ENCODE measurements at regions not wholly inside any gene's neighbourhood (a gene's known extent, or its start where the extent isn't known, plus 50 kb on each side); places are given as distances from the start of the nearest gene placed in this dataset.

DNA sequence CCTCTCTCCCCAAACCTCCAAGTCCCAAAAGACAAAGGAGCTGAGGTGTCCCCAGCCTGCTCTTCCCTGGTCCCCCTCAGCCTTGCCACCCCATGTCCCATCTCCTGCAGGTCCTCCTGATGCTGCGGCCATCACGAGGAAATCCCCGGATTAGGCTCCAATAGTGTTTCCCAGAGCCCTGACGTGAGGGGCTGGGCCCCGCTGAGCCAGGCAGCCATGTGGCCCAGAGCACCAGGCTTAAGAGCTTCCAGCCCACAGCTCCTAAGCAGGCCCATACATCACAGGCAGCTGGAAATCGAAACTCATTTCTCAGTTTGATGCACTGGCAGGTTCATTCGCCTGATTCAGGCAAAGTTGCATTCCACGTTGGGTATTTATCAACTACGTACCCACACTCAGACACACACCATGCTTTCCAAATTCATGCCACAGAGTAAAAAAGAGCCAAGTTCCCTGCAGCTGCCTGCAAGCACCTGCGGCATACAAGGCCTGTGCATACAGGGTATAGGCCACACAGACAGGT, 114.2 kb downstream of the CHST1 start:
- no peak overlapping the region for H3K9ac ChIP-seq (ENCODE audit: low read depth in 1 of 2, low read length in 2 of 2)
- H3K27me3 ChIP-seq (ENCODE audit: control insufficient read depth in 4 of 4, insufficient read depth in 4 of 4, low read length in 3 of 4): no peaks in the 10 kb centered on the region
- H3K9me3 ChIP-seq (ENCODE audit: control insufficient read depth in 4 of 4, low read length in 3 of 4): no peaks in the 10 kb centered on the region
- H3K27ac ChIP-seq (ENCODE audit: low read depth in 1 of 2, low read length in 2 of 2): no peak overlapping the region
- no peak for TF ChIP-seq RAD21 (IDR thresholded peaks at IDR 0.05)
- TF ChIP-seq NR2F2 (IDR thresholded peaks at IDR 0.05): no peak
- no peak for TF ChIP-seq SP1 (IDR thresholded peaks at IDR 0.05)
- H3K4me1 ChIP-seq (ENCODE audit: control insufficient read depth in 4 of 4, insufficient read depth in 4 of 4, low read length in 3 of 4): no peaks in the 10 kb centered on the region
- no peak for DNase-seq (ENCODE audit: low spot score)
- WGBS: 88% methylated on average over 10 of the region's 10 CpGs
- no peak overlapping the region for H3K4me3 ChIP-seq (ENCODE audit: low read depth in 1 of 3, low read length in 3 of 3)
- no peaks in the 10 kb centered on the region for H3K36me3 ChIP-seq (ENCODE audit: control insufficient read depth in 4 of 4, insufficient read depth in 3 of 4, low read depth in 1 of 4, low read length in 3 of 4)

DNA sequence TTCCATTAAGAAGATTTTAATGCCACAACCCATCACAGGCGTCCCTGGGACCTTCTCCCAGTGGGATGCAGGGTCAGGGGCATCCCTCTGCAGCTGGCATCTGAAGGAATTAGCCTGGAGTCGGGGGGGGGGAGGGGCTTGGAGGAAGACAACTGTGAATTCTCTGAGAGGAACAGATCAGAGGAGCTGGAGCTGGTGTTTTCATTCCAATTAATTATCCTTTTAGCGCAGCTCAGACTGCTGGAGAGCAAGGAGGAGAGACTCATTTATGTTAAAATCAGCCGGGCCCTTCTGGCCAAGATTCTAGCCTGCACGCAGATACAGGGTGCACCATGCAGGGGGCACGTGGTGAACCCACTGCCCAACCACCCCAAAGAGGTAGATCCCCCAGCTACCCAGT, 116.2 kb downstream of the CHST1 start:
- H3K9ac ChIP-seq (ENCODE audit: low read depth in 1 of 2, low read length in 2 of 2): no peak overlapping the region
- H3K27ac ChIP-seq (ENCODE audit: low read depth in 1 of 2, low read length in 2 of 2): no peak overlapping the region
- whole genome bisulfite sequencing: 71% methylated on average over 6 of the region's 6 CpGs
- H3K27me3 ChIP-seq (ENCODE audit: control insufficient read depth in 4 of 4, insufficient read depth in 4 of 4, low read length in 3 of 4): no peaks in the 10 kb centered on the region
- no peak for TF ChIP-seq NR2F2 (IDR thresholded peaks at IDR 0.05)
- TF ChIP-seq TAF1 (conservative IDR thresholded peaks at IDR 0.05): no peak
- no peak for TF ChIP-seq FOXA2 (IDR thresholded peaks at IDR 0.05)
- no peak for TF ChIP-seq RXRA (IDR thresholded peaks at IDR 0.05)
- no peak for TF ChIP-seq RAD21 (IDR thresholded peaks at IDR 0.05)
- TF ChIP-seq, protein P1, sequence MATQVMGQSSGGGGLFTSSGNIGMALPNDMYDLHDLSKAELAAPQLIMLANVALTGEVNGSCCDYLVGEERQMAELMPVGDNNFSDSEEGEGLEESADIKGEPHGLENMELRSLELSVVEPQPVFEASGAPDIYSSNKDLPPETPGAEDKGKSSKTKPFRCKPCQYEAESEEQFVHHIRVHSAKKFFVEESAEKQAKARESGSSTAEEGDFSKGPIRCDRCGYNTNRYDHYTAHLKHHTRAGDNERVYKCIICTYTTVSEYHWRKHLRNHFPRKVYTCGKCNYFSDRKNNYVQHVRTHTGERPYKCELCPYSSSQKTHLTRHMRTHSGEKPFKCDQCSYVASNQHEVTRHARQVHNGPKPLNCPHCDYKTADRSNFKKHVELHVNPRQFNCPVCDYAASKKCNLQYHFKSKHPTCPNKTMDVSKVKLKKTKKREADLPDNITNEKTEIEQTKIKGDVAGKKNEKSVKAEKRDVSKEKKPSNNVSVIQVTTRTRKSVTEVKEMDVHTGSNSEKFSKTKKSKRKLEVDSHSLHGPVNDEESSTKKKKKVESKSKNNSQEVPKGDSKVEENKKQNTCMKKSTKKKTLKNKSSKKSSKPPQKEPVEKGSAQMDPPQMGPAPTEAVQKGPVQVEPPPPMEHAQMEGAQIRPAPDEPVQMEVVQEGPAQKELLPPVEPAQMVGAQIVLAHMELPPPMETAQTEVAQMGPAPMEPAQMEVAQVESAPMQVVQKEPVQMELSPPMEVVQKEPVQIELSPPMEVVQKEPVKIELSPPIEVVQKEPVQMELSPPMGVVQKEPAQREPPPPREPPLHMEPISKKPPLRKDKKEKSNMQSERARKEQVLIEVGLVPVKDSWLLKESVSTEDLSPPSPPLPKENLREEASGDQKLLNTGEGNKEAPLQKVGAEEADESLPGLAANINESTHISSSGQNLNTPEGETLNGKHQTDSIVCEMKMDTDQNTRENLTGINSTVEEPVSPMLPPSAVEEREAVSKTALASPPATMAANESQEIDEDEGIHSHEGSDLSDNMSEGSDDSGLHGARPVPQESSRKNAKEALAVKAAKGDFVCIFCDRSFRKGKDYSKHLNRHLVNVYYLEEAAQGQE (IDR thresholded peaks at IDR 0.05): no peak
- H3K4me3 ChIP-seq (ENCODE audit: low read depth in 1 of 3, low read length in 3 of 3): no peak overlapping the region
- H3K4me1 ChIP-seq (ENCODE audit: control insufficient read depth in 4 of 4, insufficient read depth in 4 of 4, low read length in 3 of 4): no peaks in the 10 kb centered on the region
- no peaks in the 10 kb centered on the region for H3K9me3 ChIP-seq (ENCODE audit: control insufficient read depth in 4 of 4, low read length in 3 of 4)
- H3K36me3 ChIP-seq (ENCODE audit: control insufficient read depth in 4 of 4, insufficient read depth in 3 of 4, low read depth in 1 of 4, low read length in 3 of 4): no peaks in the 10 kb centered on the region
- no peak for DNase-seq (ENCODE audit: low spot score)

DNA sequence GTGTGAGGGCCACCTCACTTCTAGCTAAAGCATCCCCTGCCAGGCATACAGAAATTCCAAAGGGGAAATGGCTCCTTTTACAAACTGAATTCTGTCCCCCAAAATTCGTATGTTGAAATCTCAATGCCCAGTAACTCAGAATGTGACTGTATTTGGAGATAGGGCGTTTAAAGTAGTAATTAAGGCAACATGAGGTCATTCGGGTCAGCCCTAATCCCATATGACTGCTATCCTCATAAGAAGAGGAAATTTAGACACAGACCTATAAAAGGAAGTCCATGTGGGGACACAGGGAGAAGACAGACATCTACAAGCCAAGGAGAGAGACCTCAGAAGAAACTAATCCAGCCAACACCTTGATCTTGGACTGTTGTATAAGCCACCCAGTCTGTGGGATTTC, 119.1 kb downstream of the CHST1 start:
- DNase-seq (ENCODE audit: low spot score): no peak
- no peaks in the 10 kb centered on the region for H3K27me3 ChIP-seq (ENCODE audit: control insufficient read depth in 4 of 4, insufficient read depth in 4 of 4, low read length in 3 of 4)
- H3K9me3 ChIP-seq (ENCODE audit: control insufficient read depth in 4 of 4, low read length in 3 of 4): no peaks in the 10 kb centered on the region
- no peaks in the 10 kb centered on the region for H3K36me3 ChIP-seq (ENCODE audit: control insufficient read depth in 4 of 4, insufficient read depth in 3 of 4, low read depth in 1 of 4, low read length in 3 of 4)
- H3K27ac ChIP-seq (ENCODE audit: low read depth in 1 of 2, low read length in 2 of 2): no peak overlapping the region
- H3K4me1 ChIP-seq (ENCODE audit: control insufficient read depth in 4 of 4, insufficient read depth in 4 of 4, low read length in 3 of 4): no peaks in the 10 kb centered on the region
- 55% methylated on average over 3 of the region's 3 CpGs for WGBS
- no peak overlapping the region for H3K4me3 ChIP-seq (ENCODE audit: low read depth in 1 of 3, low read length in 3 of 3)
- H3K9ac ChIP-seq (ENCODE audit: low read depth in 1 of 2, low read length in 2 of 2): no peak overlapping the region
- TF ChIP-seq, protein P1 (IDR thresholded peaks at IDR 0.05): no peak
- TF ChIP-seq FOXA2 (IDR thresholded peaks at IDR 0.05) (no peak), HNF4A (conservative IDR thresholded peaks at IDR 0.05) (no peak), EGR1 (IDR thresholded peaks at IDR 0.05; ENCODE audit: low read depth in 2 of 2) (no peak), JUND (IDR thresholded peaks at IDR 0.05) (no peak), RAD21 (IDR thresholded peaks at IDR 0.05) (no peak), YY1 (IDR thresholded peaks at IDR 0.05) (no peak), NR2F2 (IDR thresholded peaks at IDR 0.05) (no peak), GABPA (IDR thresholded peaks at IDR 0.05 in 1 of 2, conservative IDR thresholded peaks at IDR 0.05 in 1 of 2) (no peak), HNF4G (IDR thresholded peaks at IDR 0.05) (no peak), TAF1 (conservative IDR thresholded peaks at IDR 0.05) (no peak), RXRA (IDR thresholded peaks at IDR 0.05) (no peak), SP1 (IDR thresholded peaks at IDR 0.05) (no peak)
- TF ChIP-seq, protein P2, sequence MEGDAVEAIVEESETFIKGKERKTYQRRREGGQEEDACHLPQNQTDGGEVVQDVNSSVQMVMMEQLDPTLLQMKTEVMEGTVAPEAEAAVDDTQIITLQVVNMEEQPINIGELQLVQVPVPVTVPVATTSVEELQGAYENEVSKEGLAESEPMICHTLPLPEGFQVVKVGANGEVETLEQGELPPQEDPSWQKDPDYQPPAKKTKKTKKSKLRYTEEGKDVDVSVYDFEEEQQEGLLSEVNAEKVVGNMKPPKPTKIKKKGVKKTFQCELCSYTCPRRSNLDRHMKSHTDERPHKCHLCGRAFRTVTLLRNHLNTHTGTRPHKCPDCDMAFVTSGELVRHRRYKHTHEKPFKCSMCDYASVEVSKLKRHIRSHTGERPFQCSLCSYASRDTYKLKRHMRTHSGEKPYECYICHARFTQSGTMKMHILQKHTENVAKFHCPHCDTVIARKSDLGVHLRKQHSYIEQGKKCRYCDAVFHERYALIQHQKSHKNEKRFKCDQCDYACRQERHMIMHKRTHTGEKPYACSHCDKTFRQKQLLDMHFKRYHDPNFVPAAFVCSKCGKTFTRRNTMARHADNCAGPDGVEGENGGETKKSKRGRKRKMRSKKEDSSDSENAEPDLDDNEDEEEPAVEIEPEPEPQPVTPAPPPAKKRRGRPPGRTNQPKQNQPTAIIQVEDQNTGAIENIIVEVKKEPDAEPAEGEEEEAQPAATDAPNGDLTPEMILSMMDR (IDR thresholded peaks at IDR 0.05; ENCODE audit: low read depth, low read length, missing input control): no peak
- TF ChIP-seq, protein P3, sequence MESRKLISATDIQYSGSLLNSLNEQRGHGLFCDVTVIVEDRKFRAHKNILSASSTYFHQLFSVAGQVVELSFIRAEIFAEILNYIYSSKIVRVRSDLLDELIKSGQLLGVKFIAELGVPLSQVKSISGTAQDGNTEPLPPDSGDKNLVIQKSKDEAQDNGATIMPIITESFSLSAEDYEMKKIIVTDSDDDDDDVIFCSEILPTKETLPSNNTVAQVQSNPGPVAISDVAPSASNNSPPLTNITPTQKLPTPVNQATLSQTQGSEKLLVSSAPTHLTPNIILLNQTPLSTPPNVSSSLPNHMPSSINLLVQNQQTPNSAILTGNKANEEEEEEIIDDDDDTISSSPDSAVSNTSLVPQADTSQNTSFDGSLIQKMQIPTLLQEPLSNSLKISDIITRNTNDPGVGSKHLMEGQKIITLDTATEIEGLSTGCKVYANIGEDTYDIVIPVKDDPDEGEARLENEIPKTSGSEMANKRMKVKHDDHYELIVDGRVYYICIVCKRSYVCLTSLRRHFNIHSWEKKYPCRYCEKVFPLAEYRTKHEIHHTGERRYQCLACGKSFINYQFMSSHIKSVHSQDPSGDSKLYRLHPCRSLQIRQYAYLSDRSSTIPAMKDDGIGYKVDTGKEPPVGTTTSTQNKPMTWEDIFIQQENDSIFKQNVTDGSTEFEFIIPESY (IDR thresholded peaks at IDR 0.05): no peak
- TF ChIP-seq, protein P4, sequence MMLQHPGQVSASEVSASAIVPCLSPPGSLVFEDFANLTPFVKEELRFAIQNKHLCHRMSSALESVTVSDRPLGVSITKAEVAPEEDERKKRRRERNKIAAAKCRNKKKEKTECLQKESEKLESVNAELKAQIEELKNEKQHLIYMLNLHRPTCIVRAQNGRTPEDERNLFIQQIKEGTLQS (IDR thresholded peaks at IDR 0.05): no peak

Measured in liver (tissue), 8 donors.